HEK293 (cell line): ENCODE measurements at regions not wholly inside any gene's neighbourhood (a gene's known extent, or its start where the extent isn't known, plus 50 kb on each side); places are given as distances from the start of the nearest gene placed in this dataset.

Experiments
- EGR2 ChIP-seq: fragments of 450-650 bp; formaldehyde crosslinking; IDR thresholded peaks from 2 replicates; pipeline ENCODE4 v1.5.1; 2016; ENCODE audit warnings: low read depth, missing biosample characterization, missing genetic modification characterization
- YY1 ChIP-seq: fragments of 450-650 bp; formaldehyde crosslinking; IDR thresholded peaks from 2 replicates; pipeline ENCODE4 v1.5.1; 2018; ENCODE audit warnings: missing biosample characterization, missing genetic modification characterization
- ZBTB20 ChIP-seq: fragments of 450-650 bp; formaldehyde crosslinking; IDR thresholded peaks from 2 replicates; pipeline ENCODE4 v1.5.1; 2016; ENCODE audit warnings: missing biosample characterization, missing genetic modification characterization
- ZNF324 ChIP-seq: fragments of 450-650 bp; formaldehyde crosslinking; IDR thresholded peaks from 2 replicates; pipeline ENCODE4 v1.5.1; 2016; ENCODE audit warnings: missing biosample characterization, missing genetic modification characterization
- ZNF76 ChIP-seq: fragments of 450-650 bp; formaldehyde crosslinking; IDR thresholded peaks from 2 replicates; pipeline ENCODE4; 2016; ENCODE audit warnings: low read depth, missing biosample characterization, missing genetic modification characterization, borderline replicate concordance
- ZNF776 ChIP-seq: fragments of 450-650 bp; formaldehyde crosslinking; IDR thresholded peaks from 2 replicates; pipeline ENCODE4 v1.5.0; 2017; ENCODE audit warnings: missing biosample characterization, missing genetic modification characterization, borderline replicate concordance
- TF ChIP-seq, protein P1 (sequence below): fragments of 450-650 bp; formaldehyde crosslinking; IDR thresholded peaks from 2 replicates; pipeline ENCODE4 v1.5.1; 2016; ENCODE audit warnings: missing biosample characterization, missing genetic modification characterization

DNA sequence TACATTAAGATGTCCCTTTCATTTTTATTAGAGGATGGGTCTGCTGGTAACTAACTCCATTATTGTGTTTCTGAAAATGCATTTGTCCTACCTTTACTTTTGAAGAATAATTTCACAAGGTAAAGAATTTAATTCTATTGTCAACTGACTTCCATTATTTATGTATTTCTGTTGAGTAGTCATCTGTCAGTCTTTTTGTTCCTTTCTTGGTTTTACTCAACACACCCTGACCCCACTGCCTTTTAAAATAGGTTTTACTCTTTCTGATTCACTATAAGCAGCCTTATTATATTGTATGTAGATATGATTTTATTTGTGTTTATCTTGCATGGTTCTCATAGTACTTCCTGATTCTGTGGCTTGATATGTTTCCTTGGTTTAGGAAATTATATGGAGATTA lies 237.5 kb downstream of the TGFB2 start:
- TF ChIP-seq YY1 (tag by site-specific recombination) (no peak), EGR2 (tag by site-specific recombination) (no peak), ZBTB20 (no peak), ZNF324 (no peak), ZNF776 (tag by site-specific recombination) (no peak), ZNF76 (tag by site-specific recombination) (no peak)
- TF ChIP-seq, protein P1, sequence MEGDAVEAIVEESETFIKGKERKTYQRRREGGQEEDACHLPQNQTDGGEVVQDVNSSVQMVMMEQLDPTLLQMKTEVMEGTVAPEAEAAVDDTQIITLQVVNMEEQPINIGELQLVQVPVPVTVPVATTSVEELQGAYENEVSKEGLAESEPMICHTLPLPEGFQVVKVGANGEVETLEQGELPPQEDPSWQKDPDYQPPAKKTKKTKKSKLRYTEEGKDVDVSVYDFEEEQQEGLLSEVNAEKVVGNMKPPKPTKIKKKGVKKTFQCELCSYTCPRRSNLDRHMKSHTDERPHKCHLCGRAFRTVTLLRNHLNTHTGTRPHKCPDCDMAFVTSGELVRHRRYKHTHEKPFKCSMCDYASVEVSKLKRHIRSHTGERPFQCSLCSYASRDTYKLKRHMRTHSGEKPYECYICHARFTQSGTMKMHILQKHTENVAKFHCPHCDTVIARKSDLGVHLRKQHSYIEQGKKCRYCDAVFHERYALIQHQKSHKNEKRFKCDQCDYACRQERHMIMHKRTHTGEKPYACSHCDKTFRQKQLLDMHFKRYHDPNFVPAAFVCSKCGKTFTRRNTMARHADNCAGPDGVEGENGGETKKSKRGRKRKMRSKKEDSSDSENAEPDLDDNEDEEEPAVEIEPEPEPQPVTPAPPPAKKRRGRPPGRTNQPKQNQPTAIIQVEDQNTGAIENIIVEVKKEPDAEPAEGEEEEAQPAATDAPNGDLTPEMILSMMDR (tag by site-specific recombination): no peak
